ENCODE measurements at regions not wholly inside any gene's neighbourhood (a gene's known extent, or its start where the extent isn't known, plus 50 kb on each side); places are given as distances from the start of the nearest gene placed in this dataset.

GRCh38 chr6:29999416-29999815 lies 57.1 kb downstream of the HLA-A start:
- no peak for DNase-seq

DNA sequence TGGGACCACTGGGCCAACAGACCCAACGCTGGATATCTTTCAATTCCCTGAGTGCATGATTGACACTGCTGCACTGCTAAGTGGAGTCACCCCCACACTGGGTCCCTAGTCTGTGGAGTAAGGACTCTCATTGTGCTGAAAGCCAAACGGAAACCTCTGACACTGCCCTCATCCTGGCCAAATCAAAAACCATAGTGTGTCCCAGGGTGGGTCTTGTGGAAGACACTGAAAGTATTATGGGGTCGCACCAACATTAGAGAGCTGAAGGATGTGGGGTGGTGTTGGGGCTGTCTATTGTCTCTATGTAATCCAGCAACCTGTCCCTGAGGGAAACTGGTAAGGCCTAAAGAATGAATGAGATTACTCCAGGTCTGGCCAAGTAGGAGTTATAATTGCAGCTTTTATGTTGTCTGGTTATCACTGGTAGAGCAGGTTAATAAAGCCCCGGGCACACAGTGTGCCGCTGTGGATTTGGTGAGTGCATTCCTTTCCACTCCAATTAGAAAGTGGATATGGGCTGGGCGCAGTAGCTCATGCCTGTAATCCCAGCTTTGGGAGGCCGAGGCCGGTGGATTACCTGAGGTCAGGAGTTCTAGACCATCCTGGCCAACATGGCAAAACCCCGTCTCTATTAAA lies 57.9 kb downstream of the HLA-A start:
- DNase-seq, result no peak

GRCh38 chr6:30002871-30003270 lies 58.2 kb upstream of the POLR1H start:
- DNase-seq, result no peak

- DNase-seq, result no peak
Observed at GRCh38 chr6:30005482-30005881, 55.6 kb upstream of the POLR1H start.

DNA sequence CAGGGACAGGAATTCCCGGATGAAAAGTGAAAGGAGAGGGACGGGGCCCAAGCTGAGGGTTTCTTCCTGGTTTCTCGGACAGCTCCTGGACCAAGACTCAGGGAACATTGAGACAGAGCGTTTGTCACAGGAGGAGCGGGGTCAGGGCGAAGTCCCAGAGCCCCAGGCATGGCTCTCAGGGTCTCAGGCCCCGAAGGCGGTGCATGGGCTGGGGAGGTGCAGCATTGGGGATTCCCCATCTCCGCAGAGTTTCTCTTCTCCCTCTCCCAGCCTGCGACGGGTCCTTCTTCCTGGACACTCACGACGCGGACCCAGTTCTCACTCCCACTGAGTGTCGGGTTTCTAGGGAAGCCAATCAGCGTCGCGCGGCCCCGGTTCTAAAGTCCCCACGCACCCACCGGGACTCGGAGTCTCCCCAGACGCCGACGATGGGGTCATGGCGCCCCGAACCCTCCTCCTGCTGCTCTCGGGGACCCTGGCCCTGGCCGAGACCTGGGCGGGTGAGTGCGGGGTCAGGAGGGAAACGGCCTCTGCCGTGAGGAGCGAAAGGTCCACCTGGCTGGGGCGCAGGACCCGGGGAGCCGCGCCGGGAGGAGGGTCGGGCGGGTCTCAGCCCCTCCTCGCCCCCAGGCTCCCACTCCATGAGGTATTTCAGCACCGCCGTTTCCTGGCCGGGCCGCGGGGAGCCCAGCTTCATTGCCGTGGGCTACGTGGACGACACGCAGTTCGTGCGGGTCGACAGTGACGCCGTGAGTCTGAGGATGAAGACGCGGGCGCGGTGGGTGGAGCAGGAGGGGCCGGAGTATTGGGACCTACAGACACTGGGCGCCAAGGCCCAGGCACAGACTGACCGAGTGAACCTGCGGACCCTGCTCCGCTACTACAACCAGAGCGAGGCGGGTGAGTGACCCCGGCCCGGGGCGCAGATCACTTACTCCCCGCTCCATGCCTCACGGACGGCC lies 54.6 kb upstream of the POLR1H start:
- DNase-seq, result peak; percentile 27

DNA sequence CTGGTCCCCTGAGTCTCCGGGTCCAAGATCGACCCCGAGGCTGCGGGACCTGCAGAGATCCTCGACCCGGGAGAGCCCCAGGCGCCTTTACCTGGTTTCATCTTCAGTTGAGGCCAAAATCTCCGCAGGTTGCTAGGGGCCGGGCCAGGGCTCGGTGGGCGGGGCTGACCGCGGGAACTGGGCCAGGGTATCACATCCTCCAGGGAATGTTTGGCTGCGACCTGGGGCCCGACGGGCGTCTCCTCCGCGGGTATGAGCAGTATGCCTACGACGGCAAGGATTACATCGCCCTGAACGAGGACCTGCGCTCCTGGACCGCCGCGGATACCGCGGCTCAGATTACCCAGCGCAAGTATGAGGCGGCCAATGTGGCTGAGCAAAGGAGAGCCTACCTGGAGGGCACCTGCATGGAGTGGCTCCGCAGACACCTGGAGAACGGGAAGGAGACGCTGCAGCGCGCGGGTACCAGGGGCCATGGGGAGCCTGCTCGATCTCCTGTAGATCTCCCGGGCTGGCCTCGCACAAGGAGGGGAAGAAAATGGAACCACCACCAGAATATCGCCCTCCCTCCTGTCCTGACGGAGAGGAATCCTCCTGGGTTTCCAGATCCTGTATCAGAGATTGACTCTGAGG lies 53.8 kb upstream of the POLR1H start:
- DNase-seq, result no peak

DNA sequence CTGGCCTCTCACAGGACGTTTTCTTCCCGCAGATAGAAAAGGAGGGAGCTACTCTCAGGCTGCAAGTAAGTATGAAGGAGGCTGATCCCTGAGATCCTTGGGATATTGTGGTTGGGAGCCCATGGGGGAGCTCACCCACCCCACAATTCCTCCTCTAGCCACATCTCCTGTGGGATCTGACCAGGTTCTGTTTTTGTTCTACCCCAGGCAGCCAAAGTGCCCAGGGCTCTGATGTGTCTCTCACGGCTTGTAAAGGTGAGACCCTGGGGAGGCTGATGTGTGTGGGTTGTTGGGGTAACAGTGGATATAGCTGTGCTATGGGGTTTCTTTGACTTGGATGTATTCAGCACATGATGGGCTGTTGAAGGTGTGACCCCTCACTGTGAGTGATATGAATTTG lies 52.0 kb upstream of the POLR1H start:
- no peak for DNase-seq
